GM12891 (cell line): ENCODE measurements at regions not wholly inside any gene's neighbourhood (a gene's known extent, or its start where the extent isn't known, plus 50 kb on each side); places are given as distances from the start of the nearest gene placed in this dataset.

Experiments used
- POLR2A ChIP-seq: IDR thresholded peaks from 2 replicates; pipeline ENCODE4 v1.6.1; 2011; ENCODE audit warnings: low read depth, low read length, control low read depth
- POLR2AphosphoS5 ChIP-seq: IDR thresholded peaks from 2 replicates; pipeline ENCODE4 v1.6.1; 2011; ENCODE audit warnings: low read depth, low read length, control low read depth
- TAF1 ChIP-seq: IDR thresholded peaks from 2 replicates; pipeline ENCODE4 v1.6.1; 2011; ENCODE audit warnings: low read depth, low read length, control low read depth

- no peak for TF ChIP-seq POLR2A
- TF ChIP-seq POLR2AphosphoS5 = no peak
- TF ChIP-seq TAF1 = no peak
Observed at GRCh38 chr10:124239696-124240095, 146.3 kb upstream of the CHST15 start.
